B cell (primary cell): ENCODE measurements at regions not wholly inside any gene's neighbourhood (a gene's known extent, or its start where the extent isn't known, plus 50 kb on each side); places are given as distances from the start of the nearest gene placed in this dataset.

ENCODE experiments used
- EZH2 ChIP-seq: IDR thresholded peaks from 2 replicates; pipeline ENCODE4 v1.6.1; 2012; ENCODE audit warnings: borderline replicate concordance, low read depth, mild to moderate bottlenecking, moderate library complexity, low read length; ENCODE audit not compliant: insufficient read depth, poor library complexity, severe bottlenecking
- TF ChIP-seq, protein P1 (sequence below): fragments of 200-600 bp; IDR thresholded peaks from one replicate; pipeline ENCODE4 v1.8.0; 2022; ENCODE audit warnings: antibody characterized with exemption, mild to moderate bottlenecking

DNA sequence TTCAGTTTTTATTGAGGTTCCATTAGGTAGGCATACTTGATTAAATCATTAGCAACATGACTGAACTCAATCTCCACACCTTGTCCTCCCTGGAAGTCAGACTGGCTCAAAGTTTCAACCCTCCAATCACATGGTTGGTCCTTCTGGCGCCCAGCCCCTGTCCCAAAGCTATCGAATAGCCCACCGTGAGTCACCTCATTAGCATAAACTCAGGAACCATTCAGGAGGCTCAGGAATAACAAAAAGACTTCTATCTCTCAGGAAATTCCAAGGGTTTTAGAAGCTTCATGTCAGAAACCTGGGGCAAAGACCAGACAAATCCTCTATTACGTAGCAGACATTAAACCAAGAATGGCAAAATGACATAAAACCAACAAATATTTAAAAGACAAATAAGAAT, 78.6 kb downstream of the RGS2 start:
- TF ChIP-seq, protein P1, sequence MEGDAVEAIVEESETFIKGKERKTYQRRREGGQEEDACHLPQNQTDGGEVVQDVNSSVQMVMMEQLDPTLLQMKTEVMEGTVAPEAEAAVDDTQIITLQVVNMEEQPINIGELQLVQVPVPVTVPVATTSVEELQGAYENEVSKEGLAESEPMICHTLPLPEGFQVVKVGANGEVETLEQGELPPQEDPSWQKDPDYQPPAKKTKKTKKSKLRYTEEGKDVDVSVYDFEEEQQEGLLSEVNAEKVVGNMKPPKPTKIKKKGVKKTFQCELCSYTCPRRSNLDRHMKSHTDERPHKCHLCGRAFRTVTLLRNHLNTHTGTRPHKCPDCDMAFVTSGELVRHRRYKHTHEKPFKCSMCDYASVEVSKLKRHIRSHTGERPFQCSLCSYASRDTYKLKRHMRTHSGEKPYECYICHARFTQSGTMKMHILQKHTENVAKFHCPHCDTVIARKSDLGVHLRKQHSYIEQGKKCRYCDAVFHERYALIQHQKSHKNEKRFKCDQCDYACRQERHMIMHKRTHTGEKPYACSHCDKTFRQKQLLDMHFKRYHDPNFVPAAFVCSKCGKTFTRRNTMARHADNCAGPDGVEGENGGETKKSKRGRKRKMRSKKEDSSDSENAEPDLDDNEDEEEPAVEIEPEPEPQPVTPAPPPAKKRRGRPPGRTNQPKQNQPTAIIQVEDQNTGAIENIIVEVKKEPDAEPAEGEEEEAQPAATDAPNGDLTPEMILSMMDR: no peak
- TF ChIP-seq EZH2: no peak
